ENCODE measurements at regions not wholly inside any gene's neighbourhood (a gene's known extent, or its start where the extent isn't known, plus 50 kb on each side); places are given as distances from the start of the nearest gene placed in this dataset.

GRCh38 chr15:38828031-38828532, 263.5 kb upstream of the RASGRP1 start:
- Histone ChIP-seq H3K9me2 (ENCODE audit: insufficient read depth, low read length) (no peaks in the 10 kb centered on the region), H3K9ac (ENCODE audit: low read length) (no peak overlapping the region), H3K27ac (ENCODE audit: low read length) (no peak overlapping the region), H2AFZ (ENCODE audit: low read depth, low read length) (no peak overlapping the region), H3K9me3 (ENCODE audit: low read length) (no peaks in the 10 kb centered on the region), H3F3A (ENCODE audit: insufficient read depth, low read length, poor library complexity, severe bottlenecking) (no peaks in the 10 kb centered on the region), H3K4me2 (ENCODE audit: low read length) (no peak overlapping the region), H3K4me3 (ENCODE audit: low read length) (no peak overlapping the region), H3K27me3 (ENCODE audit: insufficient read depth, low read depth, low read length) (peaks cover 11% of the 10 kb centered on the region), H3K36me3 (ENCODE audit: insufficient read depth, low read length) (no peaks in the 10 kb centered on the region), H3K79me2 (replicated peaks; ENCODE audit: insufficient read depth, low read length) (no peaks in the 10 kb centered on the region), H4K20me1 (ENCODE audit: insufficient read depth) (no peaks in the 10 kb centered on the region)
- TF ChIP-seq EZH2 (IDR thresholded peaks at IDR 0.05; ENCODE audit: borderline replicate concordance, insufficient read depth, low read length, poor library complexity, severe bottlenecking) (no peak), POLR2AphosphoS5 (IDR thresholded peaks at IDR 0.05) (no peak), RAD21 (conservative IDR thresholded peaks at IDR 0.05) (no peak), REST (IDR thresholded peaks at IDR 0.05; ENCODE audit: borderline replicate concordance) (no peak), TAF1 (IDR thresholded peaks at IDR 0.05; ENCODE audit: low read depth) (no peak), CTCF (IDR thresholded peaks at IDR 0.05; ENCODE audit: poor library complexity, severe bottlenecking) (no peak), MXI1 (conservative IDR thresholded peaks at IDR 0.05; ENCODE audit: poor library complexity, severe bottlenecking) (no peak), SMC3 (conservative IDR thresholded peaks at IDR 0.05; ENCODE audit: poor library complexity) (no peak), EP300 (conservative IDR thresholded peaks at IDR 0.05; ENCODE audit: poor library complexity, severe bottlenecking) (no peak)

- H3K36me3 ChIP-seq (ENCODE audit: insufficient read depth, low read length) = no peaks in the 10 kb centered on the region
- H3K27ac ChIP-seq (ENCODE audit: low read length) = no peak overlapping the region
- H3K4me2 ChIP-seq (ENCODE audit: low read length) = no peak overlapping the region
- H3K9me2 ChIP-seq (ENCODE audit: insufficient read depth, low read length) = no peaks in the 10 kb centered on the region
- TF ChIP-seq TAF1 (IDR thresholded peaks at IDR 0.05; ENCODE audit: low read depth) (no peak), EZH2 (IDR thresholded peaks at IDR 0.05; ENCODE audit: borderline replicate concordance, insufficient read depth, low read length, poor library complexity, severe bottlenecking) (no peak), SMC3 (conservative IDR thresholded peaks at IDR 0.05; ENCODE audit: poor library complexity) (no peak), CTCF (IDR thresholded peaks at IDR 0.05; ENCODE audit: poor library complexity, severe bottlenecking) (no peak), POLR2AphosphoS5 (IDR thresholded peaks at IDR 0.05) (no peak), EP300 (conservative IDR thresholded peaks at IDR 0.05; ENCODE audit: poor library complexity, severe bottlenecking) (no peak), RAD21 (conservative IDR thresholded peaks at IDR 0.05) (no peak), REST (IDR thresholded peaks at IDR 0.05; ENCODE audit: borderline replicate concordance) (no peak), MXI1 (conservative IDR thresholded peaks at IDR 0.05; ENCODE audit: poor library complexity, severe bottlenecking) (no peak)
- no peak overlapping the region for H3K9ac ChIP-seq (ENCODE audit: low read length)
- H4K20me1 ChIP-seq (ENCODE audit: insufficient read depth) = no peaks in the 10 kb centered on the region
- H3K79me2 ChIP-seq (replicated peaks; ENCODE audit: insufficient read depth, low read length) = no peaks in the 10 kb centered on the region
- H3K9me3 ChIP-seq (ENCODE audit: low read length) = no peaks in the 10 kb centered on the region
- peaks cover 6% of the 10 kb centered on the region for H3K27me3 ChIP-seq (ENCODE audit: insufficient read depth, low read depth, low read length)
- no peak overlapping the region for H2AFZ ChIP-seq (ENCODE audit: low read depth, low read length)
- no peak overlapping the region for H3K4me3 ChIP-seq (ENCODE audit: low read length)
- H3F3A ChIP-seq (ENCODE audit: insufficient read depth, low read length, poor library complexity, severe bottlenecking) = no peaks in the 10 kb centered on the region
Observed at GRCh38 chr15:38829086-38829485, 264.5 kb upstream of the RASGRP1 start.
